ENCODE measurements at regions not wholly inside any gene's neighbourhood (a gene's known extent, or its start where the extent isn't known, plus 50 kb on each side); places are given as distances from the start of the nearest gene placed in this dataset.

- DNase-seq = no peak
Measured at GRCh38 chr3:66592927-66593625, 92.3 kb upstream of the LRIG1 start.

- DNase-seq = no peak
Measured at GRCh38 chr3:66593978-66594377, 93.2 kb upstream of the LRIG1 start.

DNA sequence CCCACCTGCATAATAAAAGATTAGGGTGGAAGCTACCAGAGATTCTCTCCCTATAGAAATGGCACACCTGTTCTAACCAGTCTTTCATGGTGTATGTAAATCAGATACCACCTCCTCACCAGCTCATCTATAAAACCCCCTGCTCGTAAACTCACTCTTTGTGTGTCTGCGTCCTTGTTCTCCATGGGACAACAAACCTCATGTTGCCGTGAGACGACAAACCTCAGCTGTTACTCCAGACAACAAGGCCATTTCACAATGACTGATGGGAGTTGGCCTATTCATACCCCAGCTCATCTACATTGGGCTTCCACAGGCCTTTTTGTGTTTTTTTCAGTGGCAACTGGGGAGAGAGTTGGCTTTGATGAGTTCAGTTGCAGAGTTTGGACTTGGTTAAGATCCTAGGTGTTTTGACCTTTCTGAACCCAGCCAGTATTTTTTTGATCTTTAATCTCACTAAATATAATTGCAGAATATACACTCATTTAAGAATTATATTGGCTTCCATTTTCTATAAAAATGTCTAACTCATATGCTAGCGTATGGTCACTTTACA lies 96.6 kb upstream of the LRIG1 start:
- DNase-seq = no peak

- no peak for DNase-seq
Measured at GRCh38 chr3:66598168-66598567, 97.3 kb upstream of the LRIG1 start.

GRCh38 chr3:66602237-66602636 lies 101.4 kb upstream of the LRIG1 start:
- DNase-seq = no peak

DNA sequence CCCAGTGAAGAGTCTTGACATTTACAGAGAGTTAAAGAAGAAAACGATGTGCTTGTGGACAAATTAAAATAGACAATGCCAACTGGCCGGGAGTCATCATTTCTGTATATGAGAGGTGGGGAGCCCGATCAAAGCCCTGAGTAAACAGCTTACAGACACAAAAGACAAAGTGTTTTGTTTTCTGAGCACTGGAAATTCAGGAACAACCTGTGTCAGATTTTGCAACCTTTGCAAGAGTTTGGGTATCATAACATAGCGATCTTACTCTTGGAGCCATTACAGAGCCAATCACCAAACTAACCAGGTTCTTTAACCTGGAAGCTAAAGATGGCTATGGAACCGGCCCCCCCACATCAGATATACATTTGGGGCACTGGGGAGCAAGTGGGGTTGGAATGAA lies 101.9 kb upstream of the LRIG1 start:
- DNase-seq = no peak

GRCh38 chr3:66603151-66603611 lies 102.4 kb upstream of the LRIG1 start:
- DNase-seq = no peak

DNA sequence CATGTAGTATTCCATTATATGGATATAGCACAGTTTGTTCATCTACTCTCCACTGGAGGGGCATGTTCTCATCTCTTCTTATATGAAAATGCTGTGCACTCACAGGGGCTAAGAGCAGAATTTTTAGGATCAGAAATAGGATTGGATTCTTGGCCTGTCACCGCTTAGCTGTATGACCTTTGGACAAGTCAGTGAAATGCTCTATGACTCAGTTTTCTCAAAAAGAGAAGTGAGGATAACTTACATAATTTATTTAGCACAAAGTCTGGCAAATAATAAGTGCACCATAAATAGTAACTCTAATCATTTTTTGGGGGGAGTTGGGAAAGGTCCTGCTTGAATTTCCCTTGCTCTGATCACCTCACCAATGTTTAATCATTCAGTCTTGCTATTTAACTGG lies 103.7 kb upstream of the LRIG1 start:
- DNase-seq = no peak

- no peak for DNase-seq
Measured at GRCh38 chr3:66606126-66606525, 105.3 kb upstream of the LRIG1 start.

- DNase-seq = no peak
Measured at GRCh38 chr3:66606868-66607267, 106.0 kb upstream of the LRIG1 start.

- peak; percentile 42 for DNase-seq
Measured at GRCh38 chr3:66609660-66610561, 109.1 kb upstream of the LRIG1 start.

DNA sequence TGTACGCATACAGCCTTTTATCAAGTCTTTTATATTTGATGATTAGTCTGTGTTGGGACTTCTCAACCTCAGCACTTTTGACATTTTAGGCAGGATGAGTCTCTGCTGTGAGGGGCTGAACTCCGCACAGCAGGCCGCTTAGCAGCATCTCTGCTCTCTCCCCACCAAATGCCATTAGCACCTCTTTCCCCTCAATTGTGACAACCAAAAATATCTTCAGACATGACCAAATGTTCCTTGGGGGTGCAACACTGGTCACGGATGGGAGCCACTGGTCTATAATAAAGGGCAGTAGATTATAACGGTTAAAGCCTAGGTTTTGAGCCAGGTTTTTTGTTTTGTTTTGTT lies 109.7 kb upstream of the LRIG1 start:
- no peak for DNase-seq

DNA sequence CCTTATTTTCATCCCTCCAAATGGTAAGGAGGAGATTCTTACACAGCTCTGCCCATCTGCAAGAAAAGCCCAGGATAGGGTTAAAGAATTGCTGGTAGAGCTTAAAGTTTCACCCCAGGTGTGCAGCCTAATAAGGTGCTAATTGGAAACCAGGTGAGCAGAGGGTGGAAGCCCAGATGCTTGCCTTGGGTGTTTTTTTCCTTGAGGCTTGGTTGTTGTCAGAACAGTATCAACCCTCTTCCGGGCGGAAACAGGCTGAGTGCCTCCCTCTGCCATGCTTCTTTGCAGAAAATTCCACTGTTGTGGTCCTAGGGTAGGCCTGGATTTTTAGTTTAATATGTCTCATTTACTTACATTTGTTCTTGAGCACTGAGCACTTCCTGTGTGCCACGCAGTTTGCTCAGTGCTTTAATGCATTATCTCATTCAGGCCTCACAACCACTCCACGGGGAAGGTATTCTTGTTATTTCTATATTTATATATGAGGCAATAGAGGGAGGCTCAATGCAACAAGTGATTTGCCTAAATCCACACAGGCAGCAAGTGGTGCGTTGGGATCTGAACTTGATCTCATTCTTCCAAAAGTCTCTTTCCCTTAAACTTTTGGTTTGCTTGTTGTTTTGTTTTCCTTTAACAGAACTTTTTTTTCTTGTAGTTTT lies 115.0 kb upstream of the LRIG1 start:
- DNase-seq = no peak

DNA sequence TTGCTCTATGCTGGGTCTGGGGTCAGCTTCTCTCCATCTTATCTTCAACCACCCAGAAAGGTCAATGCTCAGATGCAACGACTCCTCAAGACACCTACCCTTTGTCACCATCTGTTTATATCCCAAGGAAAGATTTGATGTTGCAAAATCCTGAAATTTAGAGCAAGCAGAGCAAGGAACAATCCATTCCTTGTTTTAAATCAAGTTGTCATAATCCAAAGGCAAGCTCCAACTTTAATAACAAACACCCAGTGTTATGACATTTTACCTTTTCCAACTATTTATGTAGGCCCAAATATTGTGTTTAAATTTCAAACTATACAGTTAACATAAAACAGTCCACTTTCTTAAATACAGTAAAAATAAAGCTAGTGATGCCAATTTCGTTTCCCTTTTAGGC lies 116.5 kb upstream of the LRIG1 start:
- DNase-seq = no peak

DNA sequence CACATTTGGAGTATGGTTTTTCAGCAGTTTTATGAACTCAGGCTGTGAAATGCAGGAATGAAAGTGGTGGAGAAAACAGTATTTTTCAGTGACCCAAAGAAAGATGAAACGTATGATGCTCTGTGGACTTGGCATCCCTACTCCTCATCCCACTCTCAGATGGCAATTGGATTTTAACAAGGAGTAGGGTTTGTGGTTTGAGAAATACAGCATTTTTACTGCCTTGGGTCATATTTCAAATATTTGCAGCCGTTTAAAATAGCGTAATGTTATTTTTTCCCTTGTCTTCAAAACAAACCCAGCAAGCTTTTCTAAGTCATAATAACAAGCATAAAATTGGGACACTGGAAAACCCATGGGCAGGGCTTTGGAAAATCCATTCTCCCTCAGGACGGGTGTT lies 117.2 kb upstream of the LRIG1 start:
- no peak for DNase-seq

GRCh38 chr3:66620296-66620695 lies 119.5 kb upstream of the LRIG1 start:
- DNase-seq = no peak

- no peak for DNase-seq
Measured at GRCh38 chr3:66622756-66623457, 122.1 kb upstream of the LRIG1 start.

DNA sequence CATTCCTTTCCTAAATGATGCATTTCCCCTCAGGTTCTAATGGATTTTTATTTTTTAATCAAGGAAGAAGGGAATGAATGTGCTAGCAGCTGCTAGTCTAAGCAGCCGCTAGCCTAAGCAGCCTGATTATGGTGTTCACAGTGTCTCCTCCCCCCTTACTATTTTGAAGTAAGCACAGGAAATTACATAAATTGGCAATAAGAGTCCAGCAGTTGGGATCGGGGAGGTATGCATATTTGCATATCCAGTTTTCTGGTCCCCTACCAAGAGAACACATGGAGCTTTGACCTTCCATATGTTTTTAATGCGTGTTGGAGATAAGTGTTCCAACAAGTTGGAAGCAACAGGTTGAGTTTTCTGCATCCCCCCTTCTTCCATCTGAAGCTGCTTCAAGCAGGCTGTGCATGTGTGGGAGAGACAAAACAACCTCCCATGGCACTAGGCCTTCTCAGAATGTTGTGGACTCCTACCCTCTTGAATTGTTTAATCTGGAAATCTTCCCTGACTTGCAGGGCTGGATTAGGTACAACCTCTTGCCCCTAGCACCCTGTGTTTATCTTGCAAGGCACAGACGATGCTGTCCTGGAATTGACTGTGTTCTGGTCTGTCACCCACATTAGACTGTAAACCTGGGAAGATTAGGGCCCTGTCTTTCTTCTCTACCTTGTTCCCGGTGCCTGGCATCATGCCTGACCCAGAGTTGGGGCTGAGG lies 124.8 kb upstream of the LRIG1 start:
- DNase-seq = no peak

DNA sequence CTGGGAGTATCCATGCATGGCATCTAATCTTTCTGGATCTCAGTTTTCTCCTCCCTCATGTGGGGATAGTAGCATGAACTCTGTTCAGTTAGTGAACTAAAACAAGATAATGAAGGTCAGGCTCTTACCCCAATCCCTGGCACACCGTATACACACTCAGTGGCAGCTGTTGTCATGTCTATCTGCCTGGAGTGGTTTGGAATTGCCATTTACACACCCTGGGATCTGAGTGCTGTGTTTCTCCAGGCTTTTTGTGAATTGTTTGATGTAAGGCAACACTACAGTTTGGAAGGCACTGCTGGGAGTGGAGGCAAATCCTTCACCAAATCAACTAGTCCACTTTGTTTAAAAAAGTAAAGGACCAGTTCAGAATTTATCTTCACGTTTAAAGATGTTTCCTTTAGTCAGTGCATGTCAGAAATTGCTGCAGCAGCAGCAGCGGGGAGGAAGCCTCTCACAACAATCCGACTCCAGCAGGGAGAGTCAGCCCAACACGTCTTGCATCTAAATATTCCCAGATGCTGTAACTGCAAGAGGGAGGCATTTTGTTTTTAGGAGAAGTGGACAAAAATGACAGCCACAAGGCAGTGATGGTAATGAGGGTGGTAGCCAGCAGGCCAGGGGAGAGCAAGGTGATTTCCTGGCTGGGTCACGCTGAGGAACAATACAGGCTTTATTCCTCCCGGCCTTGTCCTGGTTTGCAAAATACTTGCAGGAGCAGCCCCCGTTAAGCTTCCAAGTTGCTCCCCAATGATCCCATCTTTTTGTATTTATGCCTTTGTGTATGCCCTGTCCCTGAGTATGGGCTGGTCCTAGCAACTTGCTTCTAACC lies 128.5 kb upstream of the LRIG1 start:
- no peak for DNase-seq

DNA sequence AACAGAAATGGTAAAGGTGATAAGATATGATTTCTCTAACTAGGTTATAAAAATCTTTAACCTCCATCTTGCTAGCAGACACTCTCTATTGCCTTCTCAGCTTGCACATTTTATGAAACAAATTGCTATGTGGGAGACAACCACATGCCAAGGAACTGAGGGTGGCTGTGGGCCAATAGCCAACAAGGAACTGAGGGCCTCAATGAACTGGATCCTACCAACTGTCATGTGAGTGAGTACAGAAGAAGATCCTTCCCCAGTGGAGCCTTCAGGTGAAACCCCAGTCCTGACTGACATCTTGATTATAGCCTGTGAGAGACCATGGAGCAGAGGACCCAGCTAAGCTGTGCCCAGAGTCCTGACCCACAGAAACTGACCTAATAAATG lies 129.2 kb upstream of the LRIG1 start:
- DNase-seq = no peak
